GM12872 (cell line): ENCODE measurements at regions not wholly inside any gene's neighbourhood (a gene's known extent, or its start where the extent isn't known, plus 50 kb on each side); places are given as distances from the start of the nearest gene placed in this dataset.

Experiments used
- CTCF ChIP-seq: IDR thresholded peaks from 3 replicates; pipeline ENCODE4 v1.5.1; 2011; ENCODE audit warnings: low read depth, mild to moderate bottlenecking, low read length, moderate library complexity; ENCODE audit not compliant: insufficient read depth

- no peak for TF ChIP-seq CTCF
Observed at GRCh38 chr21:27057997-27058396, 91.1 kb upstream of the ADAMTS5 start.

DNA sequence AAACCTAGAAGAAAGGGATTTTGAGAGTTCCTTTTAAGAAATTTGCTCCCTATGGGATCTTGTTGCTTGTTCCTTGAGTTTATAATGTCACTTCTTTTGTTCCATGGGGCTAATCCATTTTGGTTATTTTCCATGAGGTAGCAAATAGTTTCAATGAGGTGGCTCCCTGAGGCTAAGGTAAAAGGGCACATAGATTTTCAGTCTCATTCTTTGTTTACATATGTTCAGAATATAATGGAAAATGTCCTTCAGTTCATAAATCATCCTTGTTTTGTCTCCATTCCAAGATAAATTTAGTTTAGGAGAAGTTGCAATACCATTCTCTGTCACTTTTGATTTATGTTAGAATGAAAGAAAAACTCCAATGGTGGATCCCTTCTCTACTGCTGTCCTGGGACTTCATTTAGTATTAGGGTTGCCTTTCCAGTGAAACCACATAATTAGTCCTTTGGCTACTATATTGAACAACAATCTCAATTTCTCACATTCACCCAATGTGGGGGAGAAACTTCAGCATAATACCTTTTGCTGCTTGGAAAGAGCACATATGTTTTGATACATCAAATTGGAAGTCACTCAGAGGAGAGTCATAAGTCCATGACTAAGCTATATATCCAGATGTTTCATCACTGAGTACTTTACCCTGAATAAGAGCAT lies 80.9 kb upstream of the ADAMTS5 start:
- no peak for TF ChIP-seq CTCF

DNA sequence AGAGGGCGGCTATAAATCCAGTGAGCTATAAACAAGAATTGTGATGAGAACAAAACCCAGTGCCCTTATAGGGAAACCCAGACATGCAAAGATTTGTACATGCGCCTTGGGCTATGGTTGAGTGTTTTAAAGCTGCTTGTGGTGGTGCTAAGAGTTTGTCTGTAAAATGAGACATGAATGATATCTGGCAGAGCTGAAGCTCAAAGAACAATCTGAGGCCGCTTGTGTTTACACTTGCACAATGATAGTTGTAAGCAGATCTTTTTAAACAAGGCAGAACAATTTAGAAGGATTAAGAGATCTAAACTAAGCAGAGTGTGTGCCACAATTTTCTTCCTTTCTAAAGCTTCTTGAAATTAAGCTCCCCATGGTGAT lies 80.4 kb upstream of the ADAMTS5 start:
- no peak for TF ChIP-seq CTCF

DNA sequence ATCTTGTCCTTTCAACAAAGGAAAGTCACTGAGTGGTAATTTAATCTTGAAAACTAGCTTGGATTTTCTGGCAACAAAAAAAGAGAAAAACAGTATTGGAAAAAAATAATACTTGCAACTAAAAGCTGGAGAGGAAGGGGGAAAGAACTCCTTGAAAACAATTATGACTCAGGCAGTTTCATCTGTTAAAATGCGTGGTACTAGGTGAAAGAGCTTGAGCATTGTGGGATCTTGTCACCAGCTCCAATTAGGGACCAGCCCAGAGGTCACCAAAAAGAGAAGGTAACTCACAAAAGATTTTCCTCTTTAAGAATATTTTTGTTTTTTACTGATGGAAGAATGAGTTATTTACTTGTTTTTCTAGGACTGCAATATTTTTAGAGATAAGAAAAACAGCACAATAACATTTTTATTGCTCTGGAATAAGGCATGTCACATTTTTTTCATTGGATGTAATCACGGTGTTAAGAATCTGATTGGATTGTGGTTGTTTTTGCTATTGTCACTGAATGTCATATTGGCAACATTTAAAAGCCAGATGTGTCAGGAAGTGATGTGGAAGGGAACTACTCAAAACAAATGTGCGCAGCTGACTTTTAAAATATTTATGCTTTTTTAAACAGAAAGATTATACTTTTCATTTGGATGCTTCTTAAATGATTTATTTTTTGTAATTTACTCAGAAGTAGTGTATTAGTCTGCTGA lies 78.5 kb upstream of the ADAMTS5 start:
- no peak for TF ChIP-seq CTCF

GRCh38 chr21:27043377-27043776 lies 76.5 kb upstream of the ADAMTS5 start:
- no peak for TF ChIP-seq CTCF

DNA sequence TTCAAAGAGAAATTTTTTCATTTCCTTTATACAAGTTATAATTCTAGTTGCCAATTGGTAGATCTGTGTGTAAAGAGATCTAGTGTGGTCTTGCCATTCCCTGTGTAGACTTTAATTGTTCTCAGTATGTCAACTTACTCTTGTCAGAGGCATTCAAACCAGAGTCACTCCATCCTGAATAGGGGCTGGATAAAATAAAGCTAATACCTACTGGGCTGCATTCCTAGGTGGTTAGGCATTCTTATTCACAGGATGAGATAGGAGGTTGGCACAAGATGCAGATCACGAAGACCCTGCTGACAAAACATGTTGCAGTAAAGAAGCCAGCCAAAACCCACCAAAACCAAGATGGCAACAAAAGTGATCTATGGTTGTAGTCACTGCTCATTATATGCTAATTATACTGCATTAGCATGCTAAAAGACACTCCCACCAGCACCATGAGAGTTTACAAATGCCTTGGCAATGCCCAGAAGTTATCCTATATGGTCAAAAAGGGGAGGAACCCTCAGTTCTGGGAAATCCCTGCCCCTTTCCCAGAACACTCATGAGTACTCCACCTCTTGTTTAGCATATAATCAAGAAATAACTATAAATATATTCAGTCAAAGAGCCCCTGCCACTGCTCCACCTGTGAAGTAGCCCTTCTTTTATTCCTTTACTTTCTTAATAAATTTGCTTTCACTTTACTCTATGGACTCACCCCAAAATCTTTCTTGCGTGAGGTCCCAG lies 74.0 kb upstream of the ADAMTS5 start:
- no peak for TF ChIP-seq CTCF

DNA sequence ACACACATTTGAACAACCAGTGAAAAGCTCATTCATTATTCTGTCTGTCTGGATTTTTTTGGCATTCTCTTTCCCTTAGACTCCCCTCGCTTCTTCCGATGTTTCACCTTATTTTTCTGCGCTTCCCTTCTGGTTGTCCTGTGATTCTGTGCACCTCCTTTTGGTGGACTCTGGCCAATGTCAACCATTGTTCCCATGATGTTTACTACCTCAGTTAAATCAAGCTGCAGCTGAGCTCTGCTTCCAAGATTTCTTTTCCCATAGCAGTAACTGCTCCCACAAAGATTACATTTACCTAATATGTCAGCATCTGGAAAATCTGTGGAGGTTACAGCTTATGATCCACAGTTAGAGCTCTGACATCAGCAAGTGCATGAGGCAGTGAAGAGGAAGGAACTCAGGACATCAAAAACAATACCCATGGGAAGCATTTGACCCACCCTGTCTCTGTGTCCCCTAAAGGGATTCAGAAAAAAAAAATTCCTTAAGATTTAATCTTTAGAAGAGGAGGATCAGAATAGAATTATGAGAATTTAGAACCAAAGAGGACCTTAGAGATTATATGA lies 69.9 kb upstream of the ADAMTS5 start:
- no peak for TF ChIP-seq CTCF
